ENCODE measurements at regions not wholly inside any gene's neighbourhood (a gene's known extent, or its start where the extent isn't known, plus 50 kb on each side); places are given as distances from the start of the nearest gene placed in this dataset.

DNA sequence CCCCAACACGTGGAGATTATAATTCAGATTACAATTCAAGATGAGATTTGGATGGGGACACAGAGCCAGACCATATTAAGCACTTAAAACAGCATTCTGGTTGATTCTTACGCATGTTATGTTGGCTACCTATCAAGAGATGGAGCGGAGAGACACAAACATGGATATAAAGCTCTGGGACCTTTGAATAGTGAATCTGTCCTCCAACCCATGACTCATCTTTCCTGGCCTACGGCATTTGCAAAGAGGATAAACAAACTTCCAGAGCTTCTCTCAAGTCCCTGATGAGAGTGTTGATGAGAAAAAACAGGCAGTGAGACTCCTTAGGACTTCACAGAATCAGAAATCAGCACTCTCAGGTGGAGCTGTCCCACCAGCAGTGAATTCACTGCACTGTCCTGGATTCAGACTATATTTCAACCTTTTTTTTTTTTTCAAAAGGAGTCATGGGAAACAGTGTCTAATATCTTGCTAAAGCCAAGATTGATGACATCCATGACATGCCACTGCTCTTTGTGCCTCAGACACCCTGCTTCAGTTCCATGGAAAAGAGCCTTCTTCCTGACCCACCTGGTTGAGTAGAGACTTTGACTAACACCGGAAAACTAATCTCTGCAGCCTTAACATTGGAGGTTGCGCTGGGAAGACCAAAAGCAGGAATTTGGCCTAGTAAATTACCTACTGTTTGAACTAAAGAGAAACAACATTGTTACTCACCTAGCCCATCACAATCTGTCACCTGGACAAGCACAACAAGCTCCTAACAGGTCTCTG, 62.1 kb upstream of the NPAS2 start:
- H2AFZ ChIP-seq (ENCODE audit: low read length): no peak overlapping the region
- no peak overlapping the region for H3K27ac ChIP-seq (ENCODE audit: low read depth, low read length, poor library complexity, severe bottlenecking)
- H3K9ac ChIP-seq (ENCODE audit: low read length): no peak overlapping the region
- no peaks in the 10 kb centered on the region for H3K9me3 ChIP-seq (ENCODE audit: low read length)
- H3K36me3 ChIP-seq (ENCODE audit: insufficient read depth, low read length): no peaks in the 10 kb centered on the region
- TF ChIP-seq EZH2 (IDR thresholded peaks at IDR 0.05; ENCODE audit: borderline replicate concordance, low read length): no peak
- TF ChIP-seq, protein P1, sequence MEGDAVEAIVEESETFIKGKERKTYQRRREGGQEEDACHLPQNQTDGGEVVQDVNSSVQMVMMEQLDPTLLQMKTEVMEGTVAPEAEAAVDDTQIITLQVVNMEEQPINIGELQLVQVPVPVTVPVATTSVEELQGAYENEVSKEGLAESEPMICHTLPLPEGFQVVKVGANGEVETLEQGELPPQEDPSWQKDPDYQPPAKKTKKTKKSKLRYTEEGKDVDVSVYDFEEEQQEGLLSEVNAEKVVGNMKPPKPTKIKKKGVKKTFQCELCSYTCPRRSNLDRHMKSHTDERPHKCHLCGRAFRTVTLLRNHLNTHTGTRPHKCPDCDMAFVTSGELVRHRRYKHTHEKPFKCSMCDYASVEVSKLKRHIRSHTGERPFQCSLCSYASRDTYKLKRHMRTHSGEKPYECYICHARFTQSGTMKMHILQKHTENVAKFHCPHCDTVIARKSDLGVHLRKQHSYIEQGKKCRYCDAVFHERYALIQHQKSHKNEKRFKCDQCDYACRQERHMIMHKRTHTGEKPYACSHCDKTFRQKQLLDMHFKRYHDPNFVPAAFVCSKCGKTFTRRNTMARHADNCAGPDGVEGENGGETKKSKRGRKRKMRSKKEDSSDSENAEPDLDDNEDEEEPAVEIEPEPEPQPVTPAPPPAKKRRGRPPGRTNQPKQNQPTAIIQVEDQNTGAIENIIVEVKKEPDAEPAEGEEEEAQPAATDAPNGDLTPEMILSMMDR (IDR thresholded peaks at IDR 0.05; ENCODE audit: low read length): no peak
- no peaks in the 10 kb centered on the region for H3K27me3 ChIP-seq (ENCODE audit: insufficient read depth, low read length)
- H3K4me2 ChIP-seq (ENCODE audit: low read length): no peak overlapping the region
- H3K9me2 ChIP-seq (ENCODE audit: low read depth, low read length): no peaks in the 10 kb centered on the region
- H3K4me1 ChIP-seq (ENCODE audit: insufficient read depth, low read length, severe bottlenecking): no peaks in the 10 kb centered on the region
- H3K4me3 ChIP-seq (ENCODE audit: low read depth, low read length, poor library complexity, severe bottlenecking): no peak overlapping the region
- H4K20me1 ChIP-seq (ENCODE audit: insufficient read depth, low read length): no peaks in the 10 kb centered on the region
- no peaks in the 10 kb centered on the region for H3K79me2 ChIP-seq (ENCODE audit: insufficient read depth, low read length)
- H3F3A ChIP-seq (ENCODE audit: insufficient read depth, low read length): no peaks in the 10 kb centered on the region

DNA sequence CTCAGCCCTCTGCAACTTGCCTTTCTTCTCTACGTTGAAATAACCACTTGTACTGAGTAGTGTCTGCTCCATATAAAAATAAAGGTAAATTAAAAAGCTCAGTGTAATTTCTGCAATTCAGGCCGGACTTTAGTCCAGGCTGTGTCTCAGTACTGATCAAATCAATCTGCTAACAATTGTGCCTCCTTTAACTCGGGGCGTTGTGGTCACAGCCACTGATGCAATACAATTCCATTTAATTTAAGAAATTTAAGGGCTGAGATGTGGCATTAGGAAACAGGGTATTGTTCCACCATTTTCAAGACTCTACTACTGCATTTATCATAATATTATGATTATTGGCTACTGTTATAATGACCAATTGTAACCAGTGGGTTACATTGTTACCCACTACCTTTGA, 60.0 kb upstream of the NPAS2 start:
- H3K27me3 ChIP-seq (ENCODE audit: insufficient read depth, low read length): no peaks in the 10 kb centered on the region
- no peak overlapping the region for H3K27ac ChIP-seq (ENCODE audit: low read depth, low read length, poor library complexity, severe bottlenecking)
- no peak overlapping the region for H2AFZ ChIP-seq (ENCODE audit: low read length)
- no peaks in the 10 kb centered on the region for H3K4me1 ChIP-seq (ENCODE audit: insufficient read depth, low read length, severe bottlenecking)
- H3F3A ChIP-seq (ENCODE audit: insufficient read depth, low read length): no peaks in the 10 kb centered on the region
- no peaks in the 10 kb centered on the region for H3K9me3 ChIP-seq (ENCODE audit: low read length)
- no peaks in the 10 kb centered on the region for H3K79me2 ChIP-seq (ENCODE audit: insufficient read depth, low read length)
- H3K4me2 ChIP-seq (ENCODE audit: low read length): no peak overlapping the region
- H3K9ac ChIP-seq (ENCODE audit: low read length): no peak overlapping the region
- TF ChIP-seq, protein P1 (IDR thresholded peaks at IDR 0.05; ENCODE audit: low read length): no peak
- TF ChIP-seq EZH2 (IDR thresholded peaks at IDR 0.05; ENCODE audit: borderline replicate concordance, low read length): no peak
- no peak overlapping the region for H3K4me3 ChIP-seq (ENCODE audit: low read depth, low read length, poor library complexity, severe bottlenecking)
- no peaks in the 10 kb centered on the region for H3K36me3 ChIP-seq (ENCODE audit: insufficient read depth, low read length)
- no peaks in the 10 kb centered on the region for H4K20me1 ChIP-seq (ENCODE audit: insufficient read depth, low read length)
- no peaks in the 10 kb centered on the region for H3K9me2 ChIP-seq (ENCODE audit: low read depth, low read length)

DNA sequence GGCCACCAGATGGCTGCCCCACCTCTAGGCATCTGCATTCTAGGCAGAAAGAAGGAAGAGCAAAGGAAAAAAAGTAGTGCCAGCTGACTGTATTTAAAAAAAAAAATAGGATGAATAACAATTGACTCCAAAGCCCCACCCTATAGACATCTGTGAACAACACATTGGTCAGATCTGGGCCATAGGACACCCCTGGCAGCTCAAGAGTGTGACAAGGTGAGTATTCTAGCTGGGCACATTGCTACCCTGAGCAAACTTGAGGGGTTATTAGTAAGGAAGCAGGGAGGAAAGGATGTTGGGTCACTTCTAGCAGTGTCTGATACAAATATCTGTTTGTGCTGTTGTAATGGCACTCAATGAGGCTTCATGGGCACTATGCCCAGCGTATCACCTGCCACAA, 58.6 kb upstream of the NPAS2 start:
- H3K9me3 ChIP-seq (ENCODE audit: low read length): no peaks in the 10 kb centered on the region
- H3K27me3 ChIP-seq (ENCODE audit: insufficient read depth, low read length): no peaks in the 10 kb centered on the region
- H3F3A ChIP-seq (ENCODE audit: insufficient read depth, low read length): no peaks in the 10 kb centered on the region
- TF ChIP-seq EZH2 (IDR thresholded peaks at IDR 0.05; ENCODE audit: borderline replicate concordance, low read length): no peak
- TF ChIP-seq, protein P1 (IDR thresholded peaks at IDR 0.05; ENCODE audit: low read length): no peak
- no peaks in the 10 kb centered on the region for H3K4me1 ChIP-seq (ENCODE audit: insufficient read depth, low read length, severe bottlenecking)
- no peak overlapping the region for H3K27ac ChIP-seq (ENCODE audit: low read depth, low read length, poor library complexity, severe bottlenecking)
- no peaks in the 10 kb centered on the region for H3K36me3 ChIP-seq (ENCODE audit: insufficient read depth, low read length)
- H2AFZ ChIP-seq (ENCODE audit: low read length): no peak overlapping the region
- H3K4me2 ChIP-seq (ENCODE audit: low read length): no peak overlapping the region
- no peaks in the 10 kb centered on the region for H4K20me1 ChIP-seq (ENCODE audit: insufficient read depth, low read length)
- H3K4me3 ChIP-seq (ENCODE audit: low read depth, low read length, poor library complexity, severe bottlenecking): no peak overlapping the region
- H3K79me2 ChIP-seq (ENCODE audit: insufficient read depth, low read length): no peaks in the 10 kb centered on the region
- H3K9ac ChIP-seq (ENCODE audit: low read length): no peak overlapping the region
- H3K9me2 ChIP-seq (ENCODE audit: low read depth, low read length): no peaks in the 10 kb centered on the region

Measured in OCI-LY1 (cell line).